MCF 10A (cell line): ENCODE measurements at regions not wholly inside any gene's neighbourhood (a gene's known extent, or its start where the extent isn't known, plus 50 kb on each side); places are given as distances from the start of the nearest gene placed in this dataset.

Experiments
- BruUV-seq: library from RNA; stranded (reverse); fragments of 400-500 nt; replicated peaks from 2 replicates; lab custom pipeline; 2021; lab: Mats Ljungman, UMichigan
- CTCF ChIA-PET: fragments of 300-600 bp; sonication (Branson Sonifier 250); formaldehyde crosslinking; extraction: SDS; loops from one replicate; lab custom pipeline; 2021; ENCODE audit warnings: antibody characterized with exemption, inconsistent platforms; lab: Yijun Ruan, JAX
- POLR2A ChIA-PET: fragments of 300-600, 350-650 bp; sonication (Branson Sonifier 250); formaldehyde crosslinking; extraction: SDS; loops from one replicate; lab custom pipeline; 2020; ENCODE audit warnings: antibody characterized with exemption, inconsistent platforms; lab: Yijun Ruan, JAX
- DNase-seq: peaks from one replicate; pipeline ENCODE4 v3.0.0-alpha.2; 2018; ENCODE audit not compliant: unreplicated experiment
- H3K27ac Mint-ChIP-seq: one replicate; pipeline ENCODE4 v1.8.0; 2022; ENCODE audit warnings: mild to moderate bottlenecking, low read depth, mixed read lengths; ENCODE audit not compliant: unreplicated experiment
- H3K27me3 Mint-ChIP-seq: one replicate; pipeline ENCODE4 v1.8.0; 2022; ENCODE audit warnings: mixed read lengths; ENCODE audit not compliant: insufficient read depth, unreplicated experiment
- H3K36me3 Mint-ChIP-seq: one replicate; pipeline ENCODE4 v1.8.0; 2022; ENCODE audit warnings: mild to moderate bottlenecking, moderate library complexity, mixed read lengths; ENCODE audit not compliant: insufficient read depth, unreplicated experiment
- H3K4me1 Mint-ChIP-seq: one replicate; pipeline ENCODE4 v1.8.0; 2022; ENCODE audit warnings: mixed read lengths; ENCODE audit not compliant: insufficient read depth, unreplicated experiment
- H3K4me3 Mint-ChIP-seq: one replicate; pipeline ENCODE4 v1.8.0; 2022; ENCODE audit warnings: mild to moderate bottlenecking, moderate library complexity, mixed read lengths; ENCODE audit not compliant: unreplicated experiment
- H3K9me3 Mint-ChIP-seq: one replicate; pipeline ENCODE4 v1.8.0; 2022; ENCODE audit warnings: mixed read lengths; ENCODE audit not compliant: unreplicated experiment
- intact Hi-C: fragments of 100-400 bp; cut with micrococcal nuclease; formaldehyde crosslinking; loops from 2 replicates; pipeline ENCODE4 v1.14.1; 2022
- TF ChIP-seq, protein P1 (sequence below): fragments of 200-600 bp; IDR thresholded peaks from one replicate; pipeline ENCODE4 v1.8.0; 2022; ENCODE audit warnings: antibody characterized with exemption, mild to moderate bottlenecking; ENCODE audit not compliant: unreplicated experiment

- BruUV-seq, result no TSS peak
- peaks cover 24% of the 10 kb centered on the region for H3K9me3 Mint-ChIP-seq
- peaks cover 15% of the 10 kb centered on the region for H3K36me3 Mint-ChIP-seq
- DNase-seq, result no peak
- TF ChIP-seq, protein P1, sequence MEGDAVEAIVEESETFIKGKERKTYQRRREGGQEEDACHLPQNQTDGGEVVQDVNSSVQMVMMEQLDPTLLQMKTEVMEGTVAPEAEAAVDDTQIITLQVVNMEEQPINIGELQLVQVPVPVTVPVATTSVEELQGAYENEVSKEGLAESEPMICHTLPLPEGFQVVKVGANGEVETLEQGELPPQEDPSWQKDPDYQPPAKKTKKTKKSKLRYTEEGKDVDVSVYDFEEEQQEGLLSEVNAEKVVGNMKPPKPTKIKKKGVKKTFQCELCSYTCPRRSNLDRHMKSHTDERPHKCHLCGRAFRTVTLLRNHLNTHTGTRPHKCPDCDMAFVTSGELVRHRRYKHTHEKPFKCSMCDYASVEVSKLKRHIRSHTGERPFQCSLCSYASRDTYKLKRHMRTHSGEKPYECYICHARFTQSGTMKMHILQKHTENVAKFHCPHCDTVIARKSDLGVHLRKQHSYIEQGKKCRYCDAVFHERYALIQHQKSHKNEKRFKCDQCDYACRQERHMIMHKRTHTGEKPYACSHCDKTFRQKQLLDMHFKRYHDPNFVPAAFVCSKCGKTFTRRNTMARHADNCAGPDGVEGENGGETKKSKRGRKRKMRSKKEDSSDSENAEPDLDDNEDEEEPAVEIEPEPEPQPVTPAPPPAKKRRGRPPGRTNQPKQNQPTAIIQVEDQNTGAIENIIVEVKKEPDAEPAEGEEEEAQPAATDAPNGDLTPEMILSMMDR, result no peak
- H3K4me3 Mint-ChIP-seq, result no peak overlapping the region
- peaks cover 23% of the 10 kb centered on the region for H3K4me1 Mint-ChIP-seq
- intact Hi-C loops, result no loop called here
- ChIA-PET CTCF (no interaction called here), POLR2A (no interaction called here)
- H3K27ac Mint-ChIP-seq, result peak overlapping the region; percentile 52
- H3K27me3 Mint-ChIP-seq, result no peaks in the 10 kb centered on the region
Measured at GRCh38 chr1:214954617-214954949, 128.0 kb upstream of the KCNK2 start.

- intact Hi-C loops, result loop anchor here (2.0 kb wide), 1 partner anchor 25 kb away; no protein-coding TSS in a partner anchor
- ChIA-PET CTCF (interaction anchor here (0.6 to 1.5 kb wide), 10 partner anchors 12 to 188 kb away, joined by 3 to 11 read pairs (median 4); no protein-coding TSS in a partner anchor), POLR2A (interaction anchor here (0.5 to 3.8 kb wide), 19 partner anchors 9 to 175 kb away, joined by 3 to 35 read pairs (median 6); no protein-coding TSS in a partner anchor)
- Mint-ChIP-seq H3K9me3 (peaks cover 22% of the 10 kb centered on the region), H3K27me3 (no peaks in the 10 kb centered on the region), H3K36me3 (peaks cover 15% of the 10 kb centered on the region), H3K4me1 (peaks cover 23% of the 10 kb centered on the region), H3K4me3 (peak overlapping the region; percentile 38), H3K27ac (peak overlapping the region; percentile 93)
- TSS peak; percentile 97 for BruUV-seq
- TF ChIP-seq, protein P1, result no peak
- DNase-seq, result peak; percentile 98
Measured at GRCh38 chr1:214957330-214958137, 125.0 kb upstream of the KCNK2 start.

DNA sequence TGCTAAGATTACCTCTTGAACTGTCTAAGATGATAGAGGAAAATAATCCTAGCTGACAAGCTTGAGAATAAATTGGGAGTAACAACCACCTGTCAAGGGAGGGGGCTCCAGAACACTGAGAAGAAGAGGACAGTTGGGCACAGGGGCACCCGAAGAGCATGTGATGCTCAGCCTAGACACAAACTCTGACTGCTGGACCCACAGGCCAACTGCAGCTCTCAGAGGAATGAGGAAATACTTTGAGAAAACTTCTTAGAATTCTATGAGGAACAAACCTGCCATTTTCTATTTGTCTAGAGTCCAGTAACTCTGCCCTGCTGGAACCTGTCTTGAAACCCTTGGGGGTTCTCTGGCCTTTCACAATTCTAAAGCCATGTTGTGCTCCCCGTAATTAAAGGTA lies 124.1 kb upstream of the KCNK2 start:
- Mint-ChIP-seq H3K4me1 (peaks cover 23% of the 10 kb centered on the region), H3K27ac (peak overlapping the region; percentile 93), H3K27me3 (no peaks in the 10 kb centered on the region), H3K4me3 (no peak overlapping the region), H3K36me3 (peaks cover 15% of the 10 kb centered on the region), H3K9me3 (peaks cover 16% of the 10 kb centered on the region)
- intact Hi-C loops, result loop anchor here (2.0 kb wide), 1 partner anchor 24 kb away; no protein-coding TSS in a partner anchor
- POLR2A ChIA-PET, result interaction anchor here (0.6 to 3.8 kb wide), 11 partner anchors 8 to 609 kb away, joined by 3 to 35 read pairs (median 9); no protein-coding TSS in a partner anchor
- DNase-seq, result no peak
- no TSS peak for BruUV-seq
- TF ChIP-seq, protein P1, result no peak
- CTCF ChIA-PET, result interaction anchor here (0.6 to 1.3 kb wide), 8 partner anchors 9 to 97 kb away, joined by 3 to 6 read pairs (median 3); no protein-coding TSS in a partner anchor

GRCh38 chr1:214966346-214966745 lies 116.2 kb upstream of the KCNK2 start:
- no peaks in the 10 kb centered on the region for H3K9me3 Mint-ChIP-seq
- POLR2A ChIA-PET, result interaction anchor here (0.9 to 1.9 kb wide), 2 partner anchors 9 kb away, joined by 4 to 12 read pairs; no protein-coding TSS in a partner anchor
- intact Hi-C loops, result no loop called here
- TF ChIP-seq, protein P1, result no peak
- no peaks in the 10 kb centered on the region for H3K4me1 Mint-ChIP-seq
- CTCF ChIA-PET, result interaction anchor here (0.6 to 1.1 kb wide), 4 partner anchors 92 to 634 kb away, joined by 3 to 6 read pairs (median 3); no protein-coding TSS in a partner anchor
- no peaks in the 10 kb centered on the region for H3K36me3 Mint-ChIP-seq
- H3K27me3 Mint-ChIP-seq, result no peaks in the 10 kb centered on the region
- no peak for DNase-seq
- H3K27ac Mint-ChIP-seq, result no peak overlapping the region
- BruUV-seq, result no TSS peak
- H3K4me3 Mint-ChIP-seq, result no peak overlapping the region
